Tibial nerve (tissue), 4 donors: ENCODE measurements at regions not wholly inside any gene's neighbourhood (a gene's known extent, or its start where the extent isn't known, plus 50 kb on each side); places are given as distances from the start of the nearest gene placed in this dataset.

Experiments
- DNase-seq, 2 donors: peaks; one replicate each; pipeline ENCODE4 v3.0.0-alpha.2; 2019; ENCODE audit warnings: low spot score in 2 of 2
- H3K27ac ChIP-seq, 4 donors: fragments of 200-600 bp; sonication (generic) in 3 of 4; one replicate each; pipeline ENCODE4 v1.5.1; 2017 to 2019; ENCODE audit warnings: mild to moderate bottlenecking in 1 of 4
- H3K27me3 ChIP-seq, 2 donors: fragments of 200-600 bp; sonication (generic) in 1 of 2; one replicate each; pipeline versions ENCODE4 v1.5.1 to v1.6.0; 2017 to 2019
- H3K36me3 ChIP-seq, 3 donors: fragments of 200-600 bp; sonication (generic); one replicate each; pipeline ENCODE4 v1.5.1; 2018 to 2019
- H3K4me1 ChIP-seq, 4 donors: fragments of 200-600 bp; sonication (generic) in 3 of 4; one replicate each; pipeline ENCODE4 v1.5.1; 2017 to 2019
- H3K4me3 ChIP-seq, 4 donors: fragments of 200-600 bp; sonication (generic) in 3 of 4; one replicate each; pipeline ENCODE4 v1.5.1; 2017 to 2019; ENCODE audit warnings: mild to moderate bottlenecking in 1 of 4, moderate library complexity in 1 of 4
- H3K9me3 ChIP-seq, 4 donors: fragments of 200-600 bp; sonication (generic) in 3 of 4; one replicate each; pipeline ENCODE4 v1.5.1; 2017 to 2019
- CTCF ChIP-seq, 5 experiments: fragments of 200-600 bp in 3 of 5; fragments of 450-650 bp in 2 of 5; sonication (generic) in 3 of 5; IDR thresholded peaks; one replicate each; pipeline ENCODE4 v1.5.1; 2016 to 2019; ENCODE audit warnings: antibody characterized with exemption in 5 of 5, mild to moderate bottlenecking in 3 of 5, moderate library complexity in 2 of 5
- EP300 ChIP-seq, 2 donors: sonication (generic); formaldehyde crosslinking; IDR thresholded peaks; one replicate each; pipeline ENCODE4 v1.6.1; 2017; ENCODE audit warnings: antibody characterized with exemption in 2 of 2, mild to moderate bottlenecking in 1 of 2
- POLR2A ChIP-seq, 2 donors: fragments of 450-650 bp; IDR thresholded peaks; one replicate each; pipeline ENCODE4 v1.6.1; 2017; ENCODE audit warnings: antibody characterized with exemption in 2 of 2, mild to moderate bottlenecking in 2 of 2, moderate library complexity in 2 of 2
- WGBS, 2 donors: methylation state at CpG; one replicate each; pipeline ENCODE4 v1.1.5; 2018; 5-methylcytosine and 5-hydroxymethylcytosine counted together

- Histone ChIP-seq H3K4me1 (no peaks in the 10 kb centered on the region), H3K36me3 (no peaks in the 10 kb centered on the region), H3K27ac (no peak overlapping the region), H3K4me3 (no peak overlapping the region), H3K9me3 (no peaks in the 10 kb centered on the region), H3K27me3 (no peaks in the 10 kb centered on the region)
- no peak for DNase-seq
- TF ChIP-seq CTCF (IDR thresholded peaks at IDR 0.05) = no peak
- no peak for TF ChIP-seq POLR2A (IDR thresholded peaks at IDR 0.05)
- TF ChIP-seq EP300 (IDR thresholded peaks at IDR 0.05) = no peak
- WGBS, 2 donors = 83 to 97% methylated on average over 1 of the region's 1 CpG
Measured at GRCh38 chr12:91792597-91792996, 353.0 kb downstream of the BTG1 start.

GRCh38 chr12:91786499-91787272 is 359.0 kb downstream of the BTG1 start:
- TF ChIP-seq EP300 (IDR thresholded peaks at IDR 0.05) (no peak), CTCF (IDR thresholded peaks at IDR 0.05) (no peak), POLR2A (IDR thresholded peaks at IDR 0.05) (no peak)
- no peaks in the 10 kb centered on the region for H3K4me1 ChIP-seq
- H3K36me3 ChIP-seq = no peaks in the 10 kb centered on the region
- DNase-seq = no peak
- WGBS, 2 donors = 93 to 94% methylated on average over 2 of the region's 2 CpGs
- H3K9me3 ChIP-seq = no peaks in the 10 kb centered on the region
- no peak overlapping the region for H3K4me3 ChIP-seq
- no peaks in the 10 kb centered on the region for H3K27me3 ChIP-seq
- H3K27ac ChIP-seq = no peak overlapping the region

DNA sequence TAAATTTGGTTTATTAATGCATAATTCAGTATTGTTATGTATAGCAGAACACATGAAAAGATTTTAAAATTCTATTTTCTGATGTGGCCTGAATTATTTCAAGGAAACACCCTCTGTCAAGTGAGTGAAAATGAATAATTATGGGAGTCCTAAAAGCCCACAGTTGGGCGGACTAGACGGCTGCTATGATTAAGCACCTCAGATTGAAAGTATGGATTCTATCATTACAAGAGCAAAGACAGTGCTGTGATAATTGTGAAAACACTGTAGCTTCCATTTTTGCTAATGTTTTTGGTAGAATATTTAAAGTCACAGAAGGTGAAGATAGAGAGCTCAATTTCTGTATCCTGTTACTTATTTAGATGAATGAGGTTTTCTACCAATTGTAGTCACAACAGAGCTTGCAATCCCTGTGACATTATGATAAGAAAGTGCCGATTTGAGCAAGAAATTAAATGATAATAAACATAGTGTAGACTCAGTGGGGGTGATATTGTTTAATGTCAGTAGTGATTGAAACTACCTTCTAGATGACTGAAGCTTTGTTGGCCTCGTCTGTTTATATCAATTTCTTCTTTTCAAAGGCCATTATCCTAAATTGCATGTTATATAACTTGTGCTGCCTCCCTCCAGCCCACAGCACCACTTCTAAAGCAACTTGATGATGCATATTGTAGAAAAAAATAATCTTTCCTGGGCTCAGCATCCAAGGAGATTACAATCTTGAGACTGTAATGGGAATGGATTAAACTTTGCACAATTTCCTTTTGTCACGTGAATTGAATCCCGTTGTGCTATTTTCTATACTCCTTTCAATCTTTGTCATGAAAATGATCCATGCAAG is 359.8 kb downstream of the BTG1 start:
- WGBS, 2 donors = 63 to 67% methylated on average over 6 of the region's 6 CpGs
- Histone ChIP-seq H3K27me3 (no peaks in the 10 kb centered on the region), H3K27ac (no peak overlapping the region), H3K4me1 (no peaks in the 10 kb centered on the region), H3K4me3 (no peak overlapping the region), H3K36me3 (no peaks in the 10 kb centered on the region), H3K9me3 (no peaks in the 10 kb centered on the region)
- no peak for DNase-seq
- TF ChIP-seq CTCF (IDR thresholded peaks at IDR 0.05) = no peak
- TF ChIP-seq POLR2A (IDR thresholded peaks at IDR 0.05) = no peak
- TF ChIP-seq EP300 (IDR thresholded peaks at IDR 0.05) = no peak

DNA sequence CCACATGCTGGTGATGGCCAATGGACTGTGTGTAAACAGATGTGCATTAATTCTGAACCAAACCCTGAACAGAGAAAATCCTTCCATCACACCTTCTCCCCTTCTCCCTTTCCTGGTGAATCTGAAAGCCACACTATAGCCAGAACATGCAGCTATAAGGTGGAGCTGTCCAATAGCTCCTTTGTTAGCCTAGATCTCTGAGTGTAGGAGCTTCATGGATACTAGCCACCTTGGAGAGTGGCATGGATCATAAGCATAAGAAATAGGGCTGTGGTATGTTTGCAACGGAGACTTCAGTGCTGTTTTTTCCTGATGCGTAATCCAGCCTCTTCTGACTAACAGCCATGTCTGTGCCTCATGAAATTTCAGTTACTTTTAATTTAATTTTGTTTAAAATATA is 364.5 kb downstream of the BTG1 start:
- no peaks in the 10 kb centered on the region for H3K9me3 ChIP-seq
- DNase-seq = no peak
- no peaks in the 10 kb centered on the region for H3K36me3 ChIP-seq
- no peak overlapping the region for H3K27ac ChIP-seq
- H3K27me3 ChIP-seq = no peaks in the 10 kb centered on the region
- H3K4me3 ChIP-seq = no peak overlapping the region
- H3K4me1 ChIP-seq = peaks cover 0 to 15% (median 8%) of the 10 kb centered on the region in 4 donors
- WGBS, 2 donors = 64 to 84% methylated on average over 2 of the region's 2 CpGs
- no peak for TF ChIP-seq POLR2A (IDR thresholded peaks at IDR 0.05)
- no peak for TF ChIP-seq EP300 (IDR thresholded peaks at IDR 0.05)

DNA sequence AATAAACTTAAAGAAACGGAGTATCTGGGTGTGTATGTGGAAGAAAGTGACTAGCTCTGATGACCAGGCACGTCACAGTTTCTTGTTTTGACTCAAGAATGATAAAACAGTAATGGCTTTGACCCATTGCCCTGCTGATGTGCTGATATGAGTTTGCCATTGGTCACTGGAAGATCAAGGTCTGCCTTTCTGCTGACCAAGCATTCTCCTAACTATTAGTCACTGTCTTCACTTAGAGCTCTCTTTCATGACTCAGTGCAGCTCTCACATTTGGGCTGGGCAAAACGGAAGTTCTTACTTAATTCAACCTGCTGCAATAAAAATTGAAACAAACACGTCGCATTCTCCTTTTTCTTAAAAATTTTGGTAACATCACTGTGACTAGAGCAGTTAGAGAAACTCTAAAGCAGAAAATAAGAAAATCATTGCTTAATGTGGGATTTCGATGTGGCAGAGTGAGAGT is 366.7 kb downstream of the BTG1 start:
- TF ChIP-seq CTCF (IDR thresholded peaks at IDR 0.05) = no peak
- peak in 1 of 2 donors; percentile 29 for TF ChIP-seq EP300 (IDR thresholded peaks at IDR 0.05)
- TF ChIP-seq POLR2A (IDR thresholded peaks at IDR 0.05) = no peak
- no peaks in the 10 kb centered on the region for H3K9me3 ChIP-seq
- WGBS, 2 donors = 29 to 46% methylated on average over 6 of the region's 6 CpGs
- peak in 1 of 2 donors; percentile 5 for DNase-seq
- H3K27me3 ChIP-seq = no peaks in the 10 kb centered on the region
- H3K4me1 ChIP-seq = peaks cover 0 to 23% (median 11%) of the 10 kb centered on the region in 4 donors
- H3K27ac ChIP-seq = peak overlapping the region in 2 of 4 donors; percentile 34 to 50
- H3K4me3 ChIP-seq = no peak overlapping the region
- H3K36me3 ChIP-seq = no peaks in the 10 kb centered on the region
